ENCODE measurements at regions not wholly inside any gene's neighbourhood (a gene's known extent, or its start where the extent isn't known, plus 50 kb on each side); places are given as distances from the start of the nearest gene placed in this dataset.

GRCh38 chr2:65999796-66000195 is 435.1 kb upstream of the MEIS1 start:
- no peak for TF ChIP-seq EZH2 (IDR thresholded peaks at IDR 0.05; ENCODE audit: insufficient read depth, low read length)
- peak; percentile 21 for TF ChIP-seq CTCF (IDR thresholded peaks at IDR 0.05; ENCODE audit: insufficient read depth, low read depth, low read length)
